IPS-NIHi7 (cell line): ENCODE measurements at regions not wholly inside any gene's neighbourhood (a gene's known extent, or its start where the extent isn't known, plus 50 kb on each side); places are given as distances from the start of the nearest gene placed in this dataset.

ENCODE experiments used
- DNase-seq: peaks from one replicate; pipeline ENCODE4 v3.0.0; 2012; ENCODE audit warnings: mixed read lengths; ENCODE audit errors: extremely low spot score

DNA sequence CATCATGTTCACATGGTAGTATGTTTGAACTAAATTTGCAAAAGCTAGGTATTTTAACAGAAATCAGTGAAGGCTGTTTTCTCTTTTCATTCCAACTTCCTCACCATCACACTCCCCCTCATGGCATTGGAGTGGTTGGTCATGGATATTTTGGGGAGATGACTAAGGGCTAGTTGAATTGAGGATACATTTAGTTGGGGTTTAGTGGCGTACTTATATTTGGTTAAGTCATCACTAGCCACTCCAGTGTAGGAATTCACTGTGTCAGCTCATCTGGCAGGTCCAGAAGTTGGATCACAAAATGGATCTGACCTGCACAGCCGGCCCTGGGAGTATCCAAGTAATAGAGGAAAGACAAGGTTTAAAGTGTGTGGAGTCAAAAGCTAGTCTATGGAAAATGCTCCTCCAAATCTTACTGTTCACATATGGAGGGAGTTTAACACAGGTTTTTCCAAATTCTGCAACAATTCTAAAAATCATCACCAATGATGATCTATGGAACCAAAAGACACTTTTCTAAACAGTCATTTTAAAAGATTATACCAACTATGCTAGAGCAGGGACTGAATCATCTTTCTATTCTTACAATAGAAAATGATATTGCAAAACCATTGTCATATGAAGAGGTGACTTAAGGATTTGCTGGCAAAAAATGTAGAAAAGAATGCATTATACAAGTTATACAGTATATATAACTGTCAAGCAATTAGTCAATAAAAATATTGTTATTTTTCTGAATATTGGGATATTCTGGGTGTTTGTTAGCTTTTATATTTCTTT is 247.8 kb upstream of the PEX5L start:
- no peak for DNase-seq

DNA sequence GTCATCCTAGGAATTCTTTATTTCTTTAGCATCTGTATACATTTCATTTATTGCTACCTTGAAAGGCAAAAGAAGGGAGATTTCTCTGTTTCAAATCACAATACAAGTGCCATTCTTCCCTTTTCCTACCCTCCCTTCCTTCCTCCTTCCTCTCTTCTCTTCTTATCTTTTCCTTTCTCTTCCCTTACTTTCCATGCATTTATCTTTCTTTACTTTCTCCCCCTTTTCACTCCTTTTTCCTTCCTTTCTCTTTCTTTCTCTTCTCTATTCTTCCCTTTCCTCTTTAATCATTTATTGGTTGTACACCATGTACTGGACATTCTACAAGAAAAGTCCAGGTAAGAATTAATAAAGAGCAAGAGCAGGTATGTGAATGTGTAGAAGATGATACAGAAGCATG is 251.0 kb upstream of the PEX5L start:
- DNase-seq, result no peak

DNA sequence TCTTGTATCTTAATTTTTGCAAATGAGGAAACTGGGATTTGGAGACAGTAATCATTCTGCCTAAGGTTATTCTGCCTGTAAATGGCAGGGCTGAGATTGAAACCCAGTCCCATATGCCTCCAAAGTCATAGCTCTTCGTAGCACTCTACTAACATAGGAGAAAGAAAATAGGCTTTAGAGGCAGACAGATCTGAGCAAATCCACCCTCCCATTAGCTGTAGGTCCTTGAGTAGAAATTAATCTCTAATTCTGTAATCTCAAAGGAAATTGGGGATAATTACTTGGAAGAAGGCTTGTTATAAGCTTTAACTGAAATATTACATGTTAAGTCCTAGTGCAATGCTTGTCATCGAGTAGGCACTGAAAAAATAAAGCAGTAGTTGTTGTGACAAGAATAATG is 252.1 kb upstream of the PEX5L start:
- DNase-seq, result no peak

DNA sequence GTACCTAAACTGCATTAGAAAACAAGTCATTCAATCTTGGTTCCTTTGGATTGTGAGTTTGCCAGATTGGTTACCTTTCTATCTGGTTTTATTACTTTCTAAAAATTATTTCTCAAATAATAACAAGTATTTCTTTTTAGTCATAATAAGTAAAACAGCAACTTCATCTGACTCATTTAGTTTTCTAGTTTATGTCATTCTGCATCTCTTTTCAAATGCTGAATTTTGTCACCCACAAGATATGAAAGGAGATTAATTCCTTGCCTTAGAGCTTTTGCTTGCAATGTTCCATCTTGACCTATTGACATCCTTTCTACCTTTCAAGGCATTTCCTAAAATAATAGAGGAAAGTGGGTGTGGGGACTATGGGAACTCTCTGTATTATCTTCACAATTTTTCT is 253.6 kb upstream of the PEX5L start:
- DNase-seq, result no peak

DNA sequence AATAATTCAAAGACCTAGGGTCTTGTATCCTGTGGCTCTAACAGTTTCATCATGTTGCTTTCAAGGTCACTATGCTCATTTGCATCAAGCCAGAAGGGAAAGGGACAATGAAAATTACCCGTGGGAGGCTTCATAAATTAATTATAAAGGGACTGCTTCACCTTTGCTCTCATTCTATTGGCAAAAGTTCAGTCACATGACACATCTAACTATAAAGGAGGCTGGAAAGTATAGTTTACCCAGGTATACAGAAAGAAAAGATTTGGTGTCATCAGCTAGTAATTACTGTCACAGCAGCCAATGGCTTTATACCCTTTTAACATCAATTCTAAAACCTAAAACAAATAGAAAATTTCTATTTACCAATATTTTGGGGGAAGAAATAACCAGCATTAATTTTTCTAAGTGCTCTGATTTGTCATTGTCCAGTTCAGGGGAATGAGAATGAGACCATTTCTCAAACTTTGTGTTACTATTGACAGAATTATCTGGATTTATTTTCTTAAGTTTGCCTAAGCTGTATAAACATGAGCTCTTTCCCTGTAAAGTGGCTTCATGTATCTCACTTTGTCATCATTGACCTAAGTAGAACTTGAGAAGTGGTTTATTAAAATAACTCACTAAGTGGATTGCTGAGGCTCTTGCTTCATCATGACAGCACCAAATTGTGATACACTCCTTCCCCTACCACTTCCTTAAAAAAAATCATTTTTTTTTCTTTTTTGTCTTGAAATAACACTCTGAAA is 257.7 kb upstream of the PEX5L start:
- no peak for DNase-seq

DNA sequence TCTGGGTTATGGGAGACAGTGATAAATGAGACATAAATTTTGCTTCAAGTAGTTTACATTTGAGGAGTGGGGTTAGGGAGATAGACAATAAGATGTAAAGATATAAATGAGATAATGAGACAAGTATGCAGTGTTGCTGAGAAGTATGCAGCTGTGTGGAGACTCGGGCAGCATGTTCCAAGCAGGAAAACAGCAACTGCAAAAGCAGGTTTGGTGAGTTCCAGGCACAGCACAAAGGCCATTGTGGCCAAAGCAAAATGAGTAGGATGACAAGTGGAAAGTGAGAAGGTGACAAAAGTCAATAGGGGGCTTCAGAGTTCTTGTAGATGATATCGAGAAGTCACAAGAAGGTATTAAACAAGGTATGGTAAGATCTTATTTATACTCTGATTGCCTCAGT is 259.1 kb upstream of the PEX5L start:
- DNase-seq, result no peak

DNA sequence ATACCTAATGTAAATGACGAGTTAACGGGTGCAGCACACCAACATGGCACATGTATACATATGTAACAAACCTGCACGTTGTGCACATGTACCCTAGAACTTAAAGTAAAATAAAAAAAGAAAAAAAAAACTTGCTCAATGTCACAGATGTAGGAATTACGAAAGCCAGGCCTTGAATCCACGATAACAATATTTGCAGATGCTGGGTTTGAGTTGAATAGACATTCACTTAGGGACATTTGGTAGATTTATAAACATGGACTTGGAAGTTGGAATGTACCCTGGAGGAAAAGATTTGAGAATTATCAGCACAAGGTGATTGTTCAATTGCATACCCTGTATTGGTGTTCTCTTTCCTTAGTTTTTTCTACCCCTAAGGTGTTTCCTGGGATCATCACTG is 260.2 kb upstream of the PEX5L start:
- DNase-seq, result no peak

DNA sequence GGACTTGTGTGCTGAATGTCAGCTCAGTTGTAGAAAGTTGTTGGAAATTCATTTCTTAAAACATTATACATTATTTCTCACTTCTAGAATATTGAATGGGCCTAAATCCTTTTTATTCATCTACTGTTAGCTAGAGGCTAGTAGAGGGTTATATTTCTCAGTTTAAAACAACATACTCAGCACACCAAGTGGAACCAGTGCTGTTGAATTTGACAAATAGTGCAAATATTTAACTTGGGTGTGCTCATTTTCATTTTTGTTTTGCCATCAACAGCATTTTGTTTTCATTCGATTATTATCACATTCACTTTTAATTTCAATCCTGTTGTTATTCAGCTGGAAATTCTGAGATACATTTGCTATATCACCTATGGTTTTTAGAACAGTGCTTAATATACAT is 269.4 kb upstream of the PEX5L start:
- no peak for DNase-seq

DNA sequence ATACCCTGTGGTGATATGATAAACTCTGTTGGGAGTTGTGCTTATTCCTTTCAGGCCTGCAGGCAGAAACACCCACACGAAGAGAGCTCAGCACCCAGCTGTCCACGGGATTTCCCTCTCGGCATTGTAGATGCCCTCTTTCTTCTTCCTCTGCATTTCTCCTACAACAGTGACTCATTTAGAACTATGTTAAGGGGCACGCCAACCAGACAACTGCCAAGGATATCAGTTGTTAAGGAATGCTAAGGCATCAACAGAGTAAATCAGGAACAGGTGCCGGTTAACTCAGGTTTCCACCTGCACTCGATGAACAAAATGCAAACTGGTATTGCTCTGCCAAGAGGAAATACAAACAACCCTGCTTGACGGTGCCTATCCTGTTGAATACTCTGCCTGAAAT is 270.0 kb upstream of the PEX5L start:
- peak; percentile 14 for DNase-seq

DNA sequence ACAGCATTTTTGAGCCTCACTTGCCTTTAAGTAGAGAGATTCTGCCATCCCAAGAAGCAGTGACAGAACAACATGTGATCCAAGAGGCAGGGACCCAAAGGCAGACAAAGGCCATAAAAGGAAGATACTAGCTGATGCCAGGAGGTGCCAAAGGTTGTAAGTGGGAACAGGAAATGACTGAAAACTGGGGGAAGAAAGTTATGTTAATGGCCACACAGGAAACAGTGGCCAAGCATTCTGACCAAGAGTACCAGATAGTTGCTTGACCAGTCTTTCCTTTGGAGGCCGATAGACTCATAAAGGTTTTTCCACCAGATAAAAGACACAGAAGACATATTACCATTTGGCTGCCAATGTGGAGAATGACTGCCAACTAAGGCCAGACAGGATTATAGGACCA is 274.5 kb upstream of the PEX5L start:
- no peak for DNase-seq

DNA sequence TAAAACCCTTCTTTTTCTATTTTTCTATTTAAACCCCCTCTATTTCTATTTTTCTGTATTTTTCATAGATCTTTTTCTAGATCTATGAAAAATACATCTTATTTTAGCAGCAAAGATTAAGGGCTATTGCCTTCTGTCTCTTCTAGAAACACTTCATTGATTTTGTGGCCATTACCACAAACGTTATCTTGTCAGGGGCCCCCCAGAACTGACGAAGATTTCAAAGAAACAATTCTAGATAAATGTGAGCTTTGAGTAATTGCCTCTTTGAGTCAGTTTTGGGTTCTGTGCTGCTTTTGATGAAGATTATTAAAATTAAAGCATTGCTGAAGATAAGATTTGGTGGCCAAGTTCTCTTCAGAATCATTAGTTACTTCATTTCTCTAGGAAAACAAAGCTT is 279.6 kb upstream of the PEX5L start:
- DNase-seq, result no peak

DNA sequence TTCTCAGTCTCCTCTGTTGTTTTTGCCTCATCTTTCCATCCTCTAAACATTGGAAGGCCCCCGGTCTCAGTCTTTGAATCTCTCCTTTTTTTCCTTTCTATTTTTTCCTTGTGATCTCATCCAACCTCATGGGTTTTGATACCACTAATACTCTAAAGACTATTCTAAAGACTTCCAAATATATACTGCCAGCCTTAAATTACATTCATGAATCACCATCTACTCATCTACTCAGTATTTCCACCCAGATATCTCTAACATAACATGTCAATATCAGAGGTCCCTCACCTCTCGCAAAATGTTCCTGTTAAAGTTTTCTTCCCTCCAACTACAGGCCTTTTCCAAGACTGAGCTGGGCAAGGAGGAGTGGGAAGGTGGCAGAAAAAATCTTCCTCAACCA is 282.5 kb upstream of the TTC14 start:
- no peak for DNase-seq

DNA sequence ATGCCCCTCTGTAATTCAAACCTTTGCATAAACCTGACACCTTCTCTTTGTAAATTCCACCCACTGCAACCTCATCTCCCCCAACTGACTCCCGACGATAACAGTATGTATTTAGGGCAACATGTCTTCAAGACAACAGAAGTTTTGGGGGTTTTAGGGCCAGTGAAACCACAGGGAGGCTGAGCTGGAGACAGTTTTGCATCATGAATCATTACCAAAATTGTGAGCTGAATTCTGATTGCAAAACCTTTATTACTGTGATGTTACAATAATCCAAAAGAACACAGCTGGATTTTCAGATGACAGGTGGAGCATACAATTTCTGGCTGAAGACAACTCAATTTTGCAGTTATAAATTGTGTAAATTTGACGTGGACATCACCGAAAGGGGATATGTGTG is 281.3 kb upstream of the TTC14 start:
- no peak for DNase-seq

DNA sequence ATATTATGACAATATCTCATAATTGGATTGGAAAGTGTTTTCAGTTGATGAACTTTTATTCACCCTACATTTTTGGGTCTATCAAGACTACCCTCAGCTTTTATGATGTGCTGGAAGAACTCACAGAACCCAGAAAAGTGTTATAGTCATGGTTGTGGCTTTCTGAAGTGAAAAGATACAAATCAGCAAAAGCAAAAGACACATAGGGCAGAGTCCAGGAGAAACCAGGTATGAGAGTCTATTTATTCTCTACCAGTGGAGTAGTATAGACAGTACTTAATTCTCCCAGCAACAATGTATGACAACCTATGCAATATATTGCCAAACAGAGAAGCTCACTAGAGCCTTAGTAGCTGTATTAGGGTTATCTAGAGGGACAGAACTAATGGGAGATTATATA is 280.4 kb upstream of the TTC14 start:
- no peak for DNase-seq

DNA sequence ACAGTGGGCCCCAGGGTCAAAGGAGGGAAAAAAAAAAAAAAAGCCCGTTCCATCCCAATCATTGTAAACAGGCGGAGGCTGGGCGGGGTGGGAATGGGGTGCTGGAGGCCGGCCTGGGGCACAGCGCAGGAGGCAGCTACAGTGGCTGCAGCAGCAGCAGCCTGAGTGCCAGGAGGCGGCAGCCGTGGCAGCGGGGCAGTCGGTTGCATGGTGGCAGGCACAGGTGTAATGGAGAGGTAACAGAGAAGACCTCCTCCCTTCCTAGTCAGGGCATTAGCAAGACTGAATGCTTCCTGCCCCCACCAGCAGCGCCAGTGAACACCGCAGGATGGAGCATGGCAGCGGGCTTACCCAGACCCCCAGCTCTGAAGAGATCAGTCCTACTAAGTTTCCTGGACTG is 279.1 kb upstream of the TTC14 start:
- no peak for DNase-seq

DNA sequence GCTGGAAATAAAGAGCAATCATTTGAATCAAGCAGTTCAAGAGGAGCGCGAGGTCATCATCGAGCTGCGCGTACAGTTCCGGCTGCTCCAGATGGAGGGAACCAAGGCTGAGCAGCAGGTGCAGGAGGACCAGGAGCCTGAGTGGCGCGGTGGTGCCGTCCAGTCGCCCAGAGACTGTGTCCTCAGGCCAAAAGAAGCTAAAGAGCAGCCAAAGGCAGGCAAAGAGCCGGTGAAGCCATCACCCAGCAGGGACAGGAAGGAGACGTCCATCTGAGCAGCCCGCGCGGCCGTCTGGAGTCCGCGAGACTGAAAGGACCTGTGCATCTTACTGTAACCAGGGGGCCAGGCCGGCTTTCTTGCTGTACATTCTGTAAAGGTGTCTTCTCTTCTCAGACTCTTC is 277.2 kb upstream of the TTC14 start:
- DNase-seq, result no peak

DNA sequence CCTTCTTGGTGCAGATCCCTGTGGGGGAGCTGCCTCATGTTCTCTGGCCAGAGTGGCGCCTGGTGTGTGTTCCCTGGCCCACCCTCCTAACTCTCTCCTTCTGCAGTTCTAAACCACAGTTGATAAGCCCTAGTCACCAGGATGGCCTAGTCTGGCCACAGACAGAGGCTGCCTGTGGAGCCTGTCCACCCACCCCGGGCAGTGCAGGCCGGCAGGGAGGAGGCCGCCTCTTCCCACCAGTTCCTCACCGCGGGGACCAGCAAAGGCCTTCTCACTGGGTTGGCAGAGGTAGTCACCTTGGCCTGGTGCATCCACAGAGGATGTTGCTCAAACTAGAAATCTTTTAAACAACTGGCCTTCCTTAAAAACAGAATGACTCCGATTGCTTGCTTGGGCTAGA is 276.4 kb upstream of the TTC14 start:
- no peak for DNase-seq

DNA sequence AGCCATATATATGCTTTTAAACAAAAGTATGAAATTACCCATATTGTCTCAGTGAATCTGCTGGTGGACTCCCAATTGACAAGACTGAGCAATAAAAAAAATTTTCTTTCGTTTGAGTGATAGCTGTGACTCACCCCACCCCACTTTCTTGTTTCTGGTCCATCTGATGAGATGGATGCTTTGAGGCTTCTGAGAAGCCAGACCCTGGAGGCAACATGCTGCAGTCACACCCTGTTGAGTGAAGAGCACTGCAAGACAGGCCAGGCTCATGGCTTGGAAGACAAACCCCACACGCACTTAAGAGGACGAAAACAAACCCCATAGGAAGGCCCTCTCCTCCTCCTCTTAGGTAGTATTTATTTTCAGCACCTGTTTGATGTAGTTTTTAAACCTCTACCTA is 276.0 kb upstream of the TTC14 start:
- DNase-seq, result no peak

DNA sequence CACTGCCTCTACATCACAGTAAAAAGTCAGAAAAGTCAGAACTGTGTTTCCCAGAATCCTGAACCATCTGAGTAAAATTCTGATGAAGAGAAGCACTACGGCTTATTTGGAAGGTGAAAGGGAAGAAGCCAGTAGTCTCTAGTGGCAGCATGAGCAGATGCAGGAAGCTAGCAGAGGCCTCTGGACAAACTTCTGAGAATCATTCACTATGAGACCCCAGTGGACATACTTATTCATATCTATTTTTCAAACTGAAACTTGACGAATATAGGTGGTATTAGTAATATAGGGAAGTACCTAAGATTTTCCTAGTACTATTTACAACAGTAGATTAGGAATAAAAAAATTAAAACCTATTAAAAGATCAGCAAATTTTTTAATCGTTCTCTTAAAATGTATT is 272.8 kb upstream of the TTC14 start:
- DNase-seq, result no peak

DNA sequence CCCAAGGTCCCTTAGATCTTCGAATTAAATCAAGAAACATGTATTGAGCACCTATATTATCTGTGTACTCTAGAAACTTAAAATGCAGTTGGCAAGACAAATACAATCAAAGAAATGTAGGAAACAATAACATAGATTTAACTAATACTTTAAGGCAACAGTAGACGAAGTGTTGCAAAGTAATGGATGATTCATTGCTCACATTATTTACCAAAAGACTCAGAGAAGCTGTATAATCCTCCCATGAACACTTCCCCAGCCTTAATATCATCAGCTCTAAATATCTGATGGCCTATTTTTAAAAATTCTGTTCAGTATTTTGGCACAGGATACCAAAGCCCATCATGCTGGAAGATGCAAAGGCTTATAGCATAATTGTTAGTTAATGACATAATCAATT is 272.1 kb upstream of the TTC14 start:
- DNase-seq, result no peak

DNA sequence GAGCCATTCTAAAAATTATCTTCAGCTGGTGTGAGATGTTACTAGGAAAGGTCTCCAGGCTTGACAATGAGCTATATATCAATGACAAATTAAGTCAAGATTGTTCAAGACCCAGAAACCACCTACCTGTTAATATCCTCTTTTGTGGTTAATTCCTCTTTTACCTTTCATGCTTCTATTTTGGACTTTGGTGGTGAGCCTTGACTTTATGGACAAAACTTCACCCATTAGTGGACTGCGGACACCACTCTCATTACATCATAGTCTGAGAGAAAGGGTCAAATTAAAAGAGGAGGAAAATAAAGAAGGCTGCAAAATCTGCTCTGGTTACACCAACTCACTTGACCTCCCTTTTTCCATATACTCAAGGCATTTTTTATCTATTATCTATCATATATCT is 271.5 kb upstream of the TTC14 start:
- DNase-seq, result no peak

DNA sequence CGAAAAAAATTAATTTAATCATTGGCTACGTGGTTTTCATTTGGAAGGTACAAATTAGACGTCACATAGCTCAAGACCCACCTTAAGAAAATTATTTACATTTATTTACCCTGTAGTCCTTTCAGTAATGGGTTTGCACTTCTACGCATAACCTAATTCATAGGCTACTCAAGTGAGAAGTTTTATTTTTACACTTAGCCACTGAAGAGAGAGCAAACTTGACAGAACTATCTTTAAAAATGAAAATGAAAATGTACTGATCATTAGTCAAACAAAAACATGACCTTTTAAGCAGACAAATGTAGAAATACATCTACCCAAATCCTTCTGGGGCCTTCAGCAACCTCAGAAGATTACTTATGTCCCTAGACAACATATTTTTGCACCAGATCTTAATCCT is 269.4 kb upstream of the TTC14 start:
- DNase-seq, result no peak

DNA sequence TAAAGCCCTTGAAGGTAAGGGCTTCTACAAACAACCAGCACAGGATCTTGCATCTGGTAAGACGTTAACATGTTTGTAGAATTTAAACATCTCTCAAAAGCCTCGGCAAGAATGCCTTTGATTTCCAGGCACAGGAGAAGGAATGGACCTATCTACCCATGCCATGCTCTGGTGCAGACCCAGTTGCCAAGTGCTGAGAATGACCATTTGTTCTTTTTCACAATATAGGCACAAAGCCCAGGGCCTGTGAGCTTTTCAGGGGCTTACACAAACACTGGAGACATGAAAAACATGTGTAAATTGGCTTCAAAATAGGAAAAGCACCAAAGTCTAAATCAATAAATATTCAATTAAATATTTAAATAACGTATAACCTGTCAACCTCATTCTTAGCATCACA is 266.9 kb upstream of the TTC14 start:
- no peak for DNase-seq

DNA sequence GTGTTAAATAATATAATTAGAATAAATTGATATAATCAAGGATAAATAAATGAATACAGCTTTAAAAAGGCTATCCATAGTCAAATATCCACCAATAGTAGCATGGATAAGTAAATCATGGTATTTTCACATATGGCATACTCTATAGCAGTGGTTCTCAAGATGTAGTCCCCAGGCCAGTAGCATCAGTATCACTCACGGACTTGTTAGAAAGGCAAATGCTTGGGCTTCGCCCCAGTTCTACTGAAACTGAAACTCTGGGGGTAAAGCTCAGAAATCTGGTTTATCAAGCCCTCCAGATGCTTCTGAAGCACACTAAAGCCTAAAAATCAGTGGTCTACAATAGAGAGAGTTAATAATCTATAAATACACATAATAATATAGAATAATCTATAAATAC is 261.6 kb upstream of the TTC14 start:
- no peak for DNase-seq
